ENCODE measurements at regions not wholly inside any gene's neighbourhood (a gene's known extent, or its start where the extent isn't known, plus 50 kb on each side); places are given as distances from the start of the nearest gene placed in this dataset.
"Not testable (repeated sequence)": the region's sequence is repeated elsewhere in the genome, so short reads cannot be mapped to it uniquely, and the experiment has no call there.

DNA sequence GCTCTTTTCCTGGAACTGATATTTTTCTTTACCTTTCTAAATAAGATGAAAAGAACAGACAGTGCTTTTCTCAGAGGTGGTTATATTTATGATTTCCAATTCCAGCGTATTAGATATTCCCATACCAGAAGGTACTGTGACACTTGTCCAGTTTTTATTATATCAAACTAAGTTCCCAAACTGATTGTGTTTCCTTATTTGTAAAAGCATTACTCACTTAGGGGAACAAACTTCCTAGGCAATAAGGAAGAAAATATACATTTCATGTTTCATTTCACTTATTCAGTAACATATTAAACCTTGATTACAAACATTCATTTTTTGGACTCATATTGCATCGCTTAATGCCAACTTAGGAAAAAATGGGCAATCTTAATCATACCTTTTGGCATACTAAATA lies 1480.0 kb upstream of the NUDT12 start:
- H3K36me3 Mint-ChIP-seq (ENCODE audit: insufficient read depth, unreplicated experiment) = no peaks in the 10 kb centered on the region
- intact Hi-C loops (cut with micrococcal nuclease) = no loop called here
- ChIA-PET POLR2A (no interaction called here), CTCF (no interaction called here)
- no peak overlapping the region for H3K27ac Mint-ChIP-seq (ENCODE audit: low read depth, unreplicated experiment)
- peaks cover 8% of the 10 kb centered on the region for H3K9me3 Mint-ChIP-seq (ENCODE audit: unreplicated experiment)
- TF ChIP-seq, protein P1, sequence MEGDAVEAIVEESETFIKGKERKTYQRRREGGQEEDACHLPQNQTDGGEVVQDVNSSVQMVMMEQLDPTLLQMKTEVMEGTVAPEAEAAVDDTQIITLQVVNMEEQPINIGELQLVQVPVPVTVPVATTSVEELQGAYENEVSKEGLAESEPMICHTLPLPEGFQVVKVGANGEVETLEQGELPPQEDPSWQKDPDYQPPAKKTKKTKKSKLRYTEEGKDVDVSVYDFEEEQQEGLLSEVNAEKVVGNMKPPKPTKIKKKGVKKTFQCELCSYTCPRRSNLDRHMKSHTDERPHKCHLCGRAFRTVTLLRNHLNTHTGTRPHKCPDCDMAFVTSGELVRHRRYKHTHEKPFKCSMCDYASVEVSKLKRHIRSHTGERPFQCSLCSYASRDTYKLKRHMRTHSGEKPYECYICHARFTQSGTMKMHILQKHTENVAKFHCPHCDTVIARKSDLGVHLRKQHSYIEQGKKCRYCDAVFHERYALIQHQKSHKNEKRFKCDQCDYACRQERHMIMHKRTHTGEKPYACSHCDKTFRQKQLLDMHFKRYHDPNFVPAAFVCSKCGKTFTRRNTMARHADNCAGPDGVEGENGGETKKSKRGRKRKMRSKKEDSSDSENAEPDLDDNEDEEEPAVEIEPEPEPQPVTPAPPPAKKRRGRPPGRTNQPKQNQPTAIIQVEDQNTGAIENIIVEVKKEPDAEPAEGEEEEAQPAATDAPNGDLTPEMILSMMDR (IDR thresholded peaks at IDR 0.05; ENCODE audit: unreplicated experiment) = no peak
- H3K27me3 Mint-ChIP-seq (ENCODE audit: insufficient read depth, unreplicated experiment) = no peaks in the 10 kb centered on the region
- no peak for DNase-seq (ENCODE audit: unreplicated experiment)
- H3K4me1 Mint-ChIP-seq (ENCODE audit: insufficient read depth, unreplicated experiment) = no peaks in the 10 kb centered on the region
- no peak overlapping the region for H3K4me3 Mint-ChIP-seq (ENCODE audit: unreplicated experiment)
- BruUV-seq (replicated peaks) = no TSS peak

DNA sequence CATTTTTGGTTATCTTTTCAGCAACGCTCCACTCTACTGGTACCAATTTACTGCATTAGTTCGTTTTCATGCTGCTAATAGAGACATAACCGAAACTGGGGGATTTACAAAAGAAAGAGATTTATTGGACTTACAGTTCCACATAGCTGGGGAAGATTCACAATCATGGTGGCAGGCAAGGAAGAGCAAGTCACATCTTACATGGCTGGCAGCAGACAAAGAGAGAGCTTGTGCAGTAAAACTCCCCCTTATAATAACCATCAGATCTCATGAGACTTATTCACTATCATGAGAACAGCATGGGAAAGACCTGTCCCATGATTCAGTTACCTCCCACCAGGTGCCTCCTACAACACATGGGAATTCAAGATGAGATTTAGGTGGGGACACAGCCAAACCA lies 1474.2 kb upstream of the NUDT12 start:
- H3K36me3 Mint-ChIP-seq (ENCODE audit: insufficient read depth, unreplicated experiment); CTCF ChIA-PET; H3K27ac Mint-ChIP-seq (ENCODE audit: low read depth, unreplicated experiment); POLR2A ChIA-PET; BruUV-seq (replicated peaks); DNase-seq (ENCODE audit: unreplicated experiment); H3K4me3 Mint-ChIP-seq (ENCODE audit: unreplicated experiment); H3K27me3 Mint-ChIP-seq (ENCODE audit: insufficient read depth, unreplicated experiment); intact Hi-C loops (cut with micrococcal nuclease): not testable (repeated sequence)
- Mint-ChIP-seq H3K4me1 (ENCODE audit: insufficient read depth, unreplicated experiment) (peaks cover 11% of the 10 kb centered on the region), H3K9me3 (ENCODE audit: unreplicated experiment) (peaks cover 17% of the 10 kb centered on the region)

DNA sequence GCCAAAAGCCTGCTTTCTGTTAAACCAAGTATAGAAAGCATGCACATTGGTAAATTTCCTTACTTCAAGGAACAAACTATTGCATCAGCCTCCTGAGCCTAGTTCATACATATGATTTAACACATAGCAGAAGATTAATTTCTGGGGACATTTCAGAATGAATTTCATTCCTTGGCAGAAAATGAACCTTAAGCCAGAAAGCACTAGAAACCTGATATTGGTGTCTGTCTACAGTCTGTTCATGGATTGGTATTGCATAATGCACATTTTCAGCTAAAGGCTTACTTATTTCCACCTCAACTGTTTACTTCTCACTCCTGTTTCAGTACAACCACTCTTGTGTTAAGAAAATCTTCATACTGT lies 1471.8 kb upstream of the NUDT12 start:
- TF ChIP-seq, protein P1 (IDR thresholded peaks at IDR 0.05; ENCODE audit: unreplicated experiment) = no peak
- DNase-seq (ENCODE audit: unreplicated experiment) = peak; percentile 13
- BruUV-seq (replicated peaks) = no TSS peak
- Mint-ChIP-seq H3K27me3 (ENCODE audit: insufficient read depth, unreplicated experiment) (no peaks in the 10 kb centered on the region), H3K4me1 (ENCODE audit: insufficient read depth, unreplicated experiment) (peaks cover 11% of the 10 kb centered on the region), H3K36me3 (ENCODE audit: insufficient read depth, unreplicated experiment) (no peaks in the 10 kb centered on the region), H3K27ac (ENCODE audit: low read depth, unreplicated experiment) (no peak overlapping the region), H3K9me3 (ENCODE audit: unreplicated experiment) (peaks cover 9% of the 10 kb centered on the region), H3K4me3 (ENCODE audit: unreplicated experiment) (no peak overlapping the region)
- intact Hi-C loops (cut with micrococcal nuclease) = no loop called here
- CTCF ChIA-PET = no interaction called here
- POLR2A ChIA-PET = no interaction called here

DNA sequence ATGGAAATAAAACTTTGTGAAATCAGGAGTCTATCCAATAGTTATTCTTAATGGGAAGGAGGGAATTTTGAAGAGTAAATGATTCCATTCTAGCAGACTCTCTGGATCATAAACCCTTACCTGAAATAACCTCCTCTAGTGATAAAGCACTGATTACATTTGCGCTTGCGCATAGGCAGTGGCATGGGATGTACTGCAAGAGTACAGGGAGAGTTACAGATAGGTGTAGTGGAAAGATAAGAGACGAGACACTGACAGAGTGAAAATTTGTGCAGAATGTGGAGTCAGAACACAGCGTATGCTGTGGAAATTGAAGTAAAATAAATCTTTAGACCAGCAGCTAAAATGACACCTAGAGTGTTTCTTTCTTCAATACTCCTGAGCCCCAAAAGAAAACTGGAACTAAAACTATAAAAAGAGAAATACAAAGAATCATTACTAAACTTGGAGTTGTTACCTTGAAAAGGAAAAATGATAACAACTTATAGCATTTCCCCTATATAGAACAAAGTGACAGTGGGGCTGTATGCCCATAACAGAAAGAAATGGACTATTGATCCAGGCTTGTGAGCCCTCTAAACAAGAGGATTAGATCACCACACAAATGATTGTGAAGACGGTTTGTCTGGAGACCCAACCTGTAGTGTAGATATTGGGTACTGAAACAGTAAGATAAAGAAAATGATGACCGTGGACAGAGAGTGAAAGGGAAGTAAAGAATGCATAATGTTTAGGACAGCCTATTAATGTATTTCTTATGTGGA lies 1471.2 kb upstream of the NUDT12 start:
- BruUV-seq (replicated peaks) = no TSS peak
- no peak overlapping the region for H3K4me3 Mint-ChIP-seq (ENCODE audit: unreplicated experiment)

More for the DNA sequence above, 1471.2 kb upstream of the NUDT12 start:
- Mint-ChIP-seq H3K27me3 (ENCODE audit: insufficient read depth, unreplicated experiment) (no peaks in the 10 kb centered on the region), H3K4me1 (ENCODE audit: insufficient read depth, unreplicated experiment) (peaks cover 11% of the 10 kb centered on the region), H3K9me3 (ENCODE audit: unreplicated experiment) (peaks cover 9% of the 10 kb centered on the region), H3K27ac (ENCODE audit: low read depth, unreplicated experiment) (no peak overlapping the region), H3K36me3 (ENCODE audit: insufficient read depth, unreplicated experiment) (no peaks in the 10 kb centered on the region)
- ChIA-PET CTCF (no interaction called here), POLR2A (no interaction called here)
- intact Hi-C loops (cut with micrococcal nuclease) = no loop called here
- TF ChIP-seq, protein P1 (IDR thresholded peaks at IDR 0.05; ENCODE audit: unreplicated experiment) = no peak
- DNase-seq (ENCODE audit: unreplicated experiment) = no peak

All from MCF 10A (cell line).